Caco-2 (cell line): ENCODE measurements at regions not wholly inside any gene's neighbourhood (a gene's known extent, or its start where the extent isn't known, plus 50 kb on each side); places are given as distances from the start of the nearest gene placed in this dataset.

ENCODE experiments used
- BruUV-seq: library from RNA; stranded (reverse); fragments of 400-500 nt; replicated peaks from 2 replicates; lab custom pipeline; 2021; lab: Mats Ljungman, UMichigan
- CTCF ChIA-PET: fragments of 300-600 bp; sonication (Branson Sonifier 250); formaldehyde crosslinking; loops from one replicate; lab custom pipeline; 2022; ENCODE audit warnings: antibody characterized with exemption; lab: Charles Lee
- POLR2A ChIA-PET: fragments of 300-600 bp; sonication (Branson Sonifier 250); formaldehyde crosslinking; loops from one replicate; lab custom pipeline; 2022; ENCODE audit warnings: antibody characterized with exemption; lab: Charles Lee
- DNase-seq, 2 experiments: peaks; one replicate each; pipeline versions ENCODE4 v3.0.0 to v3.0.0-alpha.2; 2020 to 2022
- H3K27me3 ChIP-seq: replicated peaks from 2 replicates; pipeline ENCODE4 v1.6.0; 2011; ENCODE audit warnings: low read length; ENCODE audit not compliant: control insufficient read depth, insufficient read depth
- H3K36me3 ChIP-seq: 2 replicates; pipeline ENCODE4 v1.5.1; 2011; ENCODE audit warnings: low read length; ENCODE audit not compliant: control insufficient read depth, insufficient read depth
- H3K4me1 ChIP-seq: fragments of 250-450 bp; sonication (Bioruptor Pico); 2 replicates; pipeline ENCODE4 v1.5.1; 2020; ENCODE audit warnings: mild to moderate bottlenecking
- H3K4me3 ChIP-seq: 2 replicates; pipeline ENCODE4 v1.5.1; 2011; ENCODE audit warnings: low read depth, mild to moderate bottlenecking, control low read depth, low read length
- H3K9me3 ChIP-seq: fragments of 250-450 bp; sonication (Bioruptor Pico); 2 replicates; pipeline ENCODE4 v1.5.1; 2020; ENCODE audit warnings: mild to moderate bottlenecking, moderate library complexity
- H3K27ac Mint-ChIP-seq: one replicate; pipeline ENCODE4 v1.8.0; 2022; ENCODE audit warnings: mixed read lengths; ENCODE audit not compliant: unreplicated experiment
- H3K27me3 Mint-ChIP-seq: one replicate; pipeline ENCODE4 v1.8.0; 2022; ENCODE audit warnings: mixed read lengths; ENCODE audit not compliant: insufficient read depth, unreplicated experiment
- H3K36me3 Mint-ChIP-seq: one replicate; pipeline ENCODE4 v1.8.0; 2022; ENCODE audit warnings: mild to moderate bottlenecking, mixed read lengths; ENCODE audit not compliant: insufficient read depth, unreplicated experiment
- H3K4me1 Mint-ChIP-seq: one replicate; pipeline ENCODE4 v1.8.0; 2022; ENCODE audit warnings: low read depth, mixed read lengths; ENCODE audit not compliant: unreplicated experiment
- H3K4me3 Mint-ChIP-seq: one replicate; pipeline ENCODE4 v1.8.0; 2022; ENCODE audit warnings: mild to moderate bottlenecking, moderate library complexity, mixed read lengths; ENCODE audit not compliant: unreplicated experiment
- H3K9me3 Mint-ChIP-seq: one replicate; pipeline ENCODE4 v1.8.0; 2022; ENCODE audit warnings: mixed read lengths; ENCODE audit not compliant: unreplicated experiment
- intact Hi-C: fragments of 100-400 bp; cut with micrococcal nuclease; formaldehyde crosslinking; loops from one replicate; pipeline ENCODE4 v1.10.0; 2022; ENCODE audit not compliant: unreplicated experiment
- TF ChIP-seq, protein P1 (sequence below), 2 experiments: fragments of 200-600 bp in 1 of 2; IDR thresholded peaks; 1 replicate in 1 of 2; 2 replicates in 1 of 2; pipeline versions ENCODE4 v1.5.1 to v1.8.0; 2011 to 2022; ENCODE audit warnings: antibody characterized with exemption in 1 of 2, control low read depth in 1 of 2, inconsistent platforms in 1 of 2, low read depth in 1 of 2, low read length in 1 of 2, mild to moderate bottlenecking in 1 of 2, moderate library complexity in 1 of 2; ENCODE audit not compliant: insufficient read depth in 1 of 2, severe bottlenecking in 1 of 2, unreplicated experiment in 1 of 2

DNA sequence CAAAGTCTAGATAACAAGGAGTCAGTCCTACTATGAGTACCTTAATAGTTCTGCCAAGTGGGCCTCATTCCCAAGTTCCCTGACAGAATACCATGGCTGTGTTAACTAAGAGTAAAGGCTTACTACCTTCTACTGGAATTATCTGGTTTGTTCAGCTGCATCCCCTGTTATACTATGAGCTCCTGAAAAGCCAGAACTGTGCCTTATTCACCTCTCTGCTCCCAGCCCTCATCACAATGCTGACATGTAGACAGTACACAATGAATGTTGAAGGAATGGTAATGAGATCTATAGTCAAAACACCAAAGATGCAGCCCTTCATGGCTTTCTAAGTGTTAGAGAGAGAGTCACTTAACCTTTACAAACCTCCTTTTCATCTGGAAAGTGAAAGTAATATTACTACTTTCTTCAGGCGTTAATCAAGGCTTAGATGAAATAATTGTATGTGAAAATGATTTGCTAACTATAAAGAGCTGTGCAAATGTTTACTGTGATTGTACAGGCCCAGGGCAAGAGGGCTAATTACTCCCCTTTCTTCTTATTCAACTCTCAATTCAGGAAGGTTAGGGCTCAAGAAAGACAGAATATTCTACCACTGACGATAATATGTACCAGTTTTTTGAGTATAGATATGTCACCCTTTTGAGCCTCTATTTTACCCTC is 70.3 kb upstream of the MROH9 start:
- Histone ChIP-seq H3K36me3 (no peaks in the 10 kb centered on the region), H3K9me3 (no peaks in the 10 kb centered on the region), H3K27me3 (no peaks in the 10 kb centered on the region), H3K4me1 (no peaks in the 10 kb centered on the region), H3K4me3 (no peak overlapping the region)
- TF ChIP-seq, protein P1, sequence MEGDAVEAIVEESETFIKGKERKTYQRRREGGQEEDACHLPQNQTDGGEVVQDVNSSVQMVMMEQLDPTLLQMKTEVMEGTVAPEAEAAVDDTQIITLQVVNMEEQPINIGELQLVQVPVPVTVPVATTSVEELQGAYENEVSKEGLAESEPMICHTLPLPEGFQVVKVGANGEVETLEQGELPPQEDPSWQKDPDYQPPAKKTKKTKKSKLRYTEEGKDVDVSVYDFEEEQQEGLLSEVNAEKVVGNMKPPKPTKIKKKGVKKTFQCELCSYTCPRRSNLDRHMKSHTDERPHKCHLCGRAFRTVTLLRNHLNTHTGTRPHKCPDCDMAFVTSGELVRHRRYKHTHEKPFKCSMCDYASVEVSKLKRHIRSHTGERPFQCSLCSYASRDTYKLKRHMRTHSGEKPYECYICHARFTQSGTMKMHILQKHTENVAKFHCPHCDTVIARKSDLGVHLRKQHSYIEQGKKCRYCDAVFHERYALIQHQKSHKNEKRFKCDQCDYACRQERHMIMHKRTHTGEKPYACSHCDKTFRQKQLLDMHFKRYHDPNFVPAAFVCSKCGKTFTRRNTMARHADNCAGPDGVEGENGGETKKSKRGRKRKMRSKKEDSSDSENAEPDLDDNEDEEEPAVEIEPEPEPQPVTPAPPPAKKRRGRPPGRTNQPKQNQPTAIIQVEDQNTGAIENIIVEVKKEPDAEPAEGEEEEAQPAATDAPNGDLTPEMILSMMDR (IDR thresholded peaks at IDR 0.05; ENCODE audit: insufficient read depth in 1 of 2, low read depth in 1 of 2, low read length in 1 of 2, severe bottlenecking in 1 of 2, unreplicated experiment in 1 of 2) = no peak
- ChIA-PET CTCF (no interaction called here), POLR2A (no interaction called here)
- H3K27ac Mint-ChIP-seq = no peak overlapping the region
- no TSS peak for BruUV-seq
- peaks cover 3% of the 10 kb centered on the region for H3K27me3 Mint-ChIP-seq
- H3K4me1 Mint-ChIP-seq = no peaks in the 10 kb centered on the region
- no peak for DNase-seq
- H3K36me3 Mint-ChIP-seq = no peaks in the 10 kb centered on the region
- intact Hi-C loops = no loop called here
- H3K9me3 Mint-ChIP-seq = no peaks in the 10 kb centered on the region
- H3K4me3 Mint-ChIP-seq = no peak overlapping the region

DNA sequence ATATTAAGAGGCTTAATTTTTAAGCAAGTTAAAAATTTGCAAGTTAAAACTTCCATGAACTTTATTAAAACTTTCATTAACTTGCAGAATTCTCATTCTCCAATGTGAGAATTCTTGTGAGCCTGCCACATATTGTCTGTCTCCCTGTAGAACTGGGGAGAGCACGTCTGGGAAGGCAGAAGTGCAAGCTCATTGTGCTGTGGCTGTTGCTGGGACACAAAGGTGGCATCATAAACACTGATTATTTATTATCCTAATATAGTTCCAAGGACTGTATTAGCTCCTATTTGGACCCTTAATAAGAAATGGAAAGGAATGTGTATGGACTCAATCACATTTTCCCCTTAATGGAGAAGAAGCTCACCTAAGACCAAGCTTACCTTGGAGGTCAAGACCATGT is 68.7 kb upstream of the MROH9 start:
- Mint-ChIP-seq H3K4me3 (no peak overlapping the region), H3K27me3 (peaks cover 3% of the 10 kb centered on the region), H3K4me1 (no peaks in the 10 kb centered on the region), H3K36me3 (no peaks in the 10 kb centered on the region), H3K27ac (no peak overlapping the region), H3K9me3 (no peaks in the 10 kb centered on the region)
- ChIA-PET CTCF (no interaction called here), POLR2A (no interaction called here)
- no TSS peak for BruUV-seq
- H3K36me3 ChIP-seq = no peaks in the 10 kb centered on the region
- intact Hi-C loops = no loop called here
- DNase-seq = no peak
- no peaks in the 10 kb centered on the region for H3K27me3 ChIP-seq
- no peaks in the 10 kb centered on the region for H3K9me3 ChIP-seq
- TF ChIP-seq, protein P1 (IDR thresholded peaks at IDR 0.05; ENCODE audit: insufficient read depth in 1 of 2, low read depth in 1 of 2, low read length in 1 of 2, severe bottlenecking in 1 of 2, unreplicated experiment in 1 of 2) = no peak
- no peaks in the 10 kb centered on the region for H3K4me1 ChIP-seq
- H3K4me3 ChIP-seq = no peak overlapping the region

DNA sequence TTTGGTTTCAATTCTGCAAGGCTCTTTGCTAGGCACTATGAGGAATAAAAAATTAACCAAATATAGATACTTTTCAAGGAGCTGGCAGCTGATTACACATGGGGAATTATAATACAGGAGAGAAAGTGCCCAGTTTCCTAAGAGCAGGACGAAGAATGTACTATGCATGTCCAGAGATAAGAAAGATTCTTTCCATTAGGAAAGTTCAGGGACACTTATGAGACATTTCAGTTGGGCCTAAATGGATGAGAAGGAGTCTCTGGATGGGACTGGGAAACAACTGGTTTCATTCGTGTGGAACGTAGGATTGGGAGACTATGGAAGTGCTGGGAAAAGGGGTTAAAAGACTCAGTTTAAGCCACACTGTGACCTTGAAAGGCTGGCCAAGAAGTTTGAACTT is 63.5 kb upstream of the MROH9 start:
- intact Hi-C loops = no loop called here
- no peaks in the 10 kb centered on the region for H3K27me3 ChIP-seq
- Mint-ChIP-seq H3K36me3 (no peaks in the 10 kb centered on the region), H3K4me3 (no peak overlapping the region), H3K27ac (no peak overlapping the region), H3K9me3 (no peaks in the 10 kb centered on the region), H3K4me1 (no peaks in the 10 kb centered on the region), H3K27me3 (peaks cover 3% of the 10 kb centered on the region)
- POLR2A ChIA-PET = no interaction called here
- no peaks in the 10 kb centered on the region for H3K9me3 ChIP-seq
- TF ChIP-seq, protein P1 (IDR thresholded peaks at IDR 0.05; ENCODE audit: insufficient read depth in 1 of 2, low read depth in 1 of 2, low read length in 1 of 2, severe bottlenecking in 1 of 2, unreplicated experiment in 1 of 2) = no peak
- no TSS peak for BruUV-seq
- CTCF ChIA-PET = no interaction called here
- H3K4me3 ChIP-seq = no peak overlapping the region
- H3K36me3 ChIP-seq = no peaks in the 10 kb centered on the region
- no peaks in the 10 kb centered on the region for H3K4me1 ChIP-seq
- no peak for DNase-seq
